IPS-18a (cell line): ENCODE measurements at regions not wholly inside any gene's neighbourhood (a gene's known extent, or its start where the extent isn't known, plus 50 kb on each side); places are given as distances from the start of the nearest gene placed in this dataset.
"Not testable (repeated sequence)": the region's sequence is repeated elsewhere in the genome, so short reads cannot be mapped to it uniquely, and the experiment has no call there.

Experiments used
- H3K27ac ChIP-seq: one replicate; pipeline ENCODE4 v1.5.1; 2013; ENCODE audit warnings: low read length
- H3K27me3 ChIP-seq: one replicate; pipeline ENCODE4 v1.6.1; 2013; ENCODE audit warnings: mild to moderate bottlenecking, low read length; ENCODE audit not compliant: control insufficient read depth, insufficient read depth
- H3K36me3 ChIP-seq: one replicate; pipeline ENCODE4 v1.6.1; 2013; ENCODE audit warnings: low read depth, low read length; ENCODE audit not compliant: control insufficient read depth
- H3K4me1 ChIP-seq: one replicate; pipeline ENCODE4 v1.6.1; 2013; ENCODE audit warnings: low read depth, low read length; ENCODE audit not compliant: control insufficient read depth
- H3K4me3 ChIP-seq: one replicate; pipeline ENCODE4 v1.5.1; 2013; ENCODE audit warnings: low read length
- H3K9ac ChIP-seq: one replicate; pipeline ENCODE4 v1.6.1; 2013; ENCODE audit warnings: mild to moderate bottlenecking, low read length, moderate library complexity
- H3K9me3 ChIP-seq: one replicate; pipeline ENCODE4 v1.6.1; 2013; ENCODE audit warnings: low read depth, low read length; ENCODE audit not compliant: control insufficient read depth

DNA sequence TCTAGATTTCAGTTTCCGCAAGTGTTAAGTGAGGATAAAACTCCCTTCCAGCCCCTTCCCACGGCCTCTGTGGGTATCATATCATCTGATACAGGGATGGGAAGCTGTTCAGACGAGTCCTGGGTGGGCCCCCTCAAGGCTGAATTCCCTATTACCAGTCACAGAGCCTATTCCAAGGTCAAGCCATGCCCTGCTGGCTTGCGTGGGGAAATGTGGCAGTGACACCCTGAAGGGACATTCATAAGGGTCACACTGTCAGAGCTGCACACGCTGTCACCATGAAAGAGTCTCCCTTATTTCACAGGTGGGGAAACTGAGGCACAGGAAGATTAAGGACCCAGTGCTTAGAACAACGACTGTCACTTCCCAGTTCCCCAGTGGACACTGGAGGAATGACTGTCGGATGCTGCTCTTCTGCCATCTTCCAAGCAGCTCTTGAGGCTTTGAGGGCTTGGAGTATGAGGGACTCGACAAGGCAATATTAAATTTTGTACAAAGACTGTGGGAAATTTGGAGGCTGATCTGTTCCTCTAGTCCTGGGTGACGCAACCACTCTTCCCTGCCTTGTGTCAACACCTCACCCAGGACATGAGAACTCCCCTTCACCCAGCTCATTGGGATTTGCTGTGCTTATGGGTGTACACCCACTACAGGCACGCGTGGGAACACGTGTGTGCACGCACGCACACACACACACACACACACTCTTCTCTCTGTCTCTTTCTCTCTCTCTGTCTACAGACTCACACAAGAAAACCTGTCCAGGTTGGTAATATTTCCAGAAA, 386.0 kb downstream of the RPS24 start:
- no peaks in the 10 kb centered on the region for H3K27me3 ChIP-seq
- no peak overlapping the region for H3K27ac ChIP-seq
- no peak overlapping the region for H3K4me3 ChIP-seq
- no peak overlapping the region for H3K9ac ChIP-seq
- H3K9me3 ChIP-seq, result no peaks in the 10 kb centered on the region
- H3K4me1 ChIP-seq, result peaks cover 11% of the 10 kb centered on the region
- no peaks in the 10 kb centered on the region for H3K36me3 ChIP-seq

GRCh38 chr10:78420946-78421735, 387.5 kb downstream of the RPS24 start:
- no peaks in the 10 kb centered on the region for H3K27me3 ChIP-seq
- no peaks in the 10 kb centered on the region for H3K9me3 ChIP-seq
- peaks cover 11% of the 10 kb centered on the region for H3K4me1 ChIP-seq
- no peak overlapping the region for H3K27ac ChIP-seq
- no peaks in the 10 kb centered on the region for H3K36me3 ChIP-seq
- peak overlapping the region; percentile 26 for H3K4me3 ChIP-seq
- H3K9ac ChIP-seq, result no peak overlapping the region

DNA sequence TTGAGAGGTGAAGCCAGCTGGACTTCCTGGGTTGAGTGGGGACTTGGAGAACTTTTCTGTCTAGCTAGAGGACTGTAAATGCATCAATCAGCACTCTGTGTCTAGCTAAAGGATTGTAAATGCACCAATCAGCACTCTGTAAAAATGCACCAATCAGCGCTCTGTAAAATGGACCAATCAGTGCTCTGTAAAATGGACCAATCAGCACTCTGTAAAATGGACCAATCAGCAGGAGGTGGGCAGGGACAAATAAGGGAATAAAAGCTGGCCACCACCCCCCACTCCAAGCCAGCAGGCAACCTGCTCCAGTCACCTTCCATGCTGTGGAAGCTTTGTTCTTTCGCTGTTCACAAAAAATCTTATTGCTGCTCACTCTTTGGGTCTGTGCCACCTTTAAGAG, 390.4 kb downstream of the RPS24 start:
- not testable (repeated sequence) for H3K4me3 ChIP-seq, H3K27me3 ChIP-seq, H3K36me3 ChIP-seq, H3K9ac ChIP-seq, H3K9me3 ChIP-seq, H3K27ac ChIP-seq
- peaks cover 11% of the 10 kb centered on the region for H3K4me1 ChIP-seq

GRCh38 chr10:78424723-78425122, 391.1 kb downstream of the RPS24 start:
- H3K27me3 ChIP-seq, result no peaks in the 10 kb centered on the region
- H3K4me3 ChIP-seq, result no peak overlapping the region
- no peaks in the 10 kb centered on the region for H3K9me3 ChIP-seq
- H3K4me1 ChIP-seq, result peaks cover 11% of the 10 kb centered on the region
- H3K27ac ChIP-seq, result no peak overlapping the region
- no peaks in the 10 kb centered on the region for H3K36me3 ChIP-seq
- H3K9ac ChIP-seq, result no peak overlapping the region

DNA sequence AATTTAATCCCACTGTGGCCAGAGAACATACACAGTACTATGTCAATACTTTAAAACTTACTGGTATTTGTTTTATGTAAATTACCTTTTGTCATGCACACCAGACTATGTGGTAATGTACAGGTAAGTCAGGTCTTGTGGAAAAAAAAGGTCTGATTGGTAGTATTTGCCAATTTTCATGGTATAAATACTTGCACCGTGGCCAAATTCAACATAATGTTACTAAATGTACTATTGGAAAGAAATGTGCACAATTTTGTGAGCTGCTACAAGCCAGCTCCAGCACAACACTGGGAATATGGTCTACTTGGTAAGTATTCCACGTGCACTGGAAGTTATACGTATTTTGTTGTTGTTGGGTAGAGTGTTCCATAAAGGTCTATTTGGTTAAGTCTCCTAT, 392.5 kb downstream of the RPS24 start:
- Histone ChIP-seq H3K9ac (no peak overlapping the region), H3K9me3 (no peaks in the 10 kb centered on the region), H3K27ac (no peak overlapping the region), H3K4me3 (no peak overlapping the region), H3K27me3 (no peaks in the 10 kb centered on the region), H3K4me1 (peaks cover 8% of the 10 kb centered on the region), H3K36me3 (no peaks in the 10 kb centered on the region)

DNA sequence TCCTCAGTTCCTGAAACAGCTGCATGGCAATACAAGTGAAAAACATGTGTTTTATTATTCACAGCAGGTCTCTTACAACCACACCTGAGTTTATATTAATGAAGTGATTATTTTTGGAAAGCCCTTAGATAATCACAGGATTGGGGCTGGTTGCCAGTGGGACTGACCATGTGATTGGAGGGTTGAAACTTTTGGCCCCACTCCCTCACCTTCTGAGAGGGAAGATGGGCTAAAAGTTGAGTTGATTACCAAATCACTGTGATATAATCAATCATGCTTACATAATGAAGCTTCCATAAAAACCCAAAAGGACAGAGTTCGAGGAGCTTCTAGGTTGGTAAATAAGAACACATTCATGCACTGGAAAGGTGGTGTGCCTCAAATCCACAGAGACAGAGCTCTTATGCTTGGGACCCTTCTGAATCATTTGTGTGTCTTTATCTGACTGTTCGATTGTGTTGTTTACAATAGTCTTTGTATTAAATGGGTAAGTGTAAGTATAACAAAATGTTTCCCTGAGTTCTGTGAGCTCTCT, 393.9 kb downstream of the RPS24 start:
- Histone ChIP-seq H3K36me3 (no peaks in the 10 kb centered on the region), H3K9ac (no peak overlapping the region), H3K4me3 (no peak overlapping the region), H3K9me3 (no peaks in the 10 kb centered on the region), H3K27me3 (no peaks in the 10 kb centered on the region), H3K27ac (no peak overlapping the region), H3K4me1 (no peaks in the 10 kb centered on the region)

DNA sequence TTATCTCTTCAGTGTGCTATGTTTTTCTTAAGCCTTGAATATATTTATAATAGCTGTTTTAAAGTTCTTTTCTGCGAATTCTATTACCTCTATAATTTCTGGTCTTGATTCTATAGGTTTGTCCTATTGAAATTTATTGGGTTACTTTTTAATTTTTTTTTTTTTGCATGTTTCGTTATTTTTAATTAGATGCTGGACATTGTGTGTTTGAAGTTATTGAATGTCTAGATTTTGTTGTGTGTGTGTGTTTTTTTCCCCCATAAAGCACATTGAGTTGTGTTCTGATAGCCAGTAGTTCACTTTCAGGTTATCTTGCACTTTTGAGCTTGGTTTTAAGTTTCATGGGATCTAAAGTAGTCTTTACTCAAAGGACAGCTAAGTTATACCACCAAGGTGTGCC, 394.9 kb downstream of the RPS24 start:
- no peaks in the 10 kb centered on the region for H3K9me3 ChIP-seq
- no peaks in the 10 kb centered on the region for H3K27me3 ChIP-seq
- peaks cover 3% of the 10 kb centered on the region for H3K4me1 ChIP-seq
- H3K27ac ChIP-seq, result no peak overlapping the region
- no peak overlapping the region for H3K4me3 ChIP-seq
- H3K36me3 ChIP-seq, result no peaks in the 10 kb centered on the region
- H3K9ac ChIP-seq, result no peak overlapping the region

- Histone ChIP-seq H3K27ac (no peak overlapping the region), H3K4me3 (no peak overlapping the region), H3K9me3 (no peaks in the 10 kb centered on the region), H3K9ac (no peak overlapping the region), H3K4me1 (peaks cover 3% of the 10 kb centered on the region), H3K27me3 (no peaks in the 10 kb centered on the region), H3K36me3 (no peaks in the 10 kb centered on the region)
These were observed 396.3 kb downstream of the RPS24 start for GRCh38 chr10:78429984-78430383.

GRCh38 chr10:78432583-78432982, 398.9 kb downstream of the RPS24 start:
- no peak overlapping the region for H3K27ac ChIP-seq
- H3K36me3 ChIP-seq, result no peaks in the 10 kb centered on the region
- H3K27me3 ChIP-seq, result no peaks in the 10 kb centered on the region
- no peak overlapping the region for H3K4me3 ChIP-seq
- no peaks in the 10 kb centered on the region for H3K9me3 ChIP-seq
- peaks cover 3% of the 10 kb centered on the region for H3K4me1 ChIP-seq
- H3K9ac ChIP-seq, result no peak overlapping the region

DNA sequence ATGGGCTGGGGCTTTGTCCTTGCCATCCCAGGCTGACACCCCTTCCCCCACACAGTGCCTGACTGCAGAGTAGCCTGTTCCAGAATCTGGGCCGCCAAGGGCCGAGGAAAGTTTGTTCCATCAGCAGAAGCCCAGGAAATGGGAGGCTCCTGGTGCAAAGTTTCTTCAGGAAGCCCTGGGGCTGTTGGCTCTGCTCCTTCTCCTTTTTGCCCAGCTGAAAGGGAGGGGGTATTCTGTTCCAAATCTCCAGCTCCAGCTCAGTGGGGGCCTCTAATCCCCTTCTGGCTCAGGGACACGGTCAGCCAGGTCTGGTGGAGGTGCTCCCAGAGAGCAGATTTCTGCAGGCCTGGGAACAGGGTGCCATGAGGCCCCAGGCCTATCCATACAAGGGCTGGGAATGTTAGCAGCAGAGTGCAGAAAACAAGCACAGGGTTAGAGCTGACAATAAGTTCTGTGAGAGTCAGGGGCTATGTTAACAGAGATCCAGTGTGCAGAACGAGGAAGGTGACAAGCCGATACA, 399.5 kb downstream of the RPS24 start:
- Histone ChIP-seq H3K36me3 (no peaks in the 10 kb centered on the region), H3K27me3 (no peaks in the 10 kb centered on the region), H3K27ac (no peak overlapping the region), H3K9me3 (no peaks in the 10 kb centered on the region), H3K4me1 (peaks cover 3% of the 10 kb centered on the region), H3K9ac (no peak overlapping the region), H3K4me3 (no peak overlapping the region)

- Histone ChIP-seq H3K9me3 (no peaks in the 10 kb centered on the region), H3K4me3 (no peak overlapping the region), H3K36me3 (no peaks in the 10 kb centered on the region), H3K4me1 (peaks cover 3% of the 10 kb centered on the region), H3K27me3 (no peaks in the 10 kb centered on the region), H3K27ac (no peak overlapping the region), H3K9ac (no peak overlapping the region)
These were observed 400.3 kb downstream of the RPS24 start for GRCh38 chr10:78433766-78434535.
